SK-N-MC (cell line): ENCODE measurements at regions not wholly inside any gene's neighbourhood (a gene's known extent, or its start where the extent isn't known, plus 50 kb on each side); places are given as distances from the start of the nearest gene placed in this dataset.

Experiments used
- EZH2 ChIP-seq: fragments of 200-600 bp; sonication (generic); IDR thresholded peaks from one replicate; pipeline ENCODE4 v1.6.1; 2017; ENCODE audit warnings: antibody characterized with exemption
- FOXP2 ChIP-seq: optimal IDR thresholded peaks from 2 replicates; pipeline ENCODE3; 2011; ENCODE audit warnings: mild to moderate bottlenecking, moderate library complexity; ENCODE audit not compliant: insufficient read depth; ENCODE audit errors: extremely low read length, control extremely low read depth
- POLR2AphosphoS5 ChIP-seq: IDR thresholded peaks from 2 replicates; pipeline ENCODE4 v1.6.1; 2012; ENCODE audit warnings: mild to moderate bottlenecking, low read depth, low read length, borderline replicate concordance

GRCh38 chr20:60139663-60140446 is 181.6 kb downstream of the CDH26 start:
- TF ChIP-seq POLR2AphosphoS5 (no peak), EZH2 (no peak), FOXP2 (no peak)
